Mucosa of descending colon (tissue), 3 donors: ENCODE measurements at regions not wholly inside any gene's neighbourhood (a gene's known extent, or its start where the extent isn't known, plus 50 kb on each side); places are given as distances from the start of the nearest gene placed in this dataset.

Experiments used
- ATAC-seq: fragments of 200-7000 bp; cut with Tn5 transposase; one replicate; pipeline ENCODE4 v1.9.1; 2020; ENCODE audit warnings: mild to moderate bottlenecking, moderate library complexity
- DNase-seq, 3 donors: peaks; one replicate each; pipeline ENCODE4 v3.0.0-alpha.2; 2020
- H3K36me3 ChIP-seq: fragments of 200-600 bp; one replicate; pipeline ENCODE4 v1.8.0; 2021; ENCODE audit warnings: low read depth, mild to moderate bottlenecking
- H3K4me1 ChIP-seq: fragments of 200-600 bp; one replicate; pipeline ENCODE4 v1.8.0; 2021; ENCODE audit warnings: low read depth, mild to moderate bottlenecking
- H3K4me3 ChIP-seq: fragments of 200-600 bp; one replicate; pipeline ENCODE4 v1.8.0; 2021; ENCODE audit warnings: mild to moderate bottlenecking
- H3K9me3 ChIP-seq: fragments of 200-600 bp; one replicate; pipeline ENCODE4 v1.8.0; 2021; ENCODE audit warnings: mild to moderate bottlenecking
- intact Hi-C, 2 donors: fragments of 100-400 bp; cut with DNase I in 1 of 2; cut with micrococcal nuclease in 1 of 2; formaldehyde crosslinking; loops; one replicate each; pipeline versions ENCODE4 v1.11.0 to v1.11.1; 2022; cut with DNase I, micrococcal nuclease
- TF ChIP-seq, protein P1 (sequence below): fragments of 200-600 bp; IDR thresholded peaks from one replicate; pipeline ENCODE4 v1.8.0; 2022; ENCODE audit warnings: antibody characterized with exemption, mild to moderate bottlenecking
- donor health status: DM: no; HTN: no; CAD: no; lungs with moderate emphysema.
- donor health status: DM: no; HTN: no; CAD: no.
- donor health status: DM: no; HTN: yes; CAD: no.

DNA sequence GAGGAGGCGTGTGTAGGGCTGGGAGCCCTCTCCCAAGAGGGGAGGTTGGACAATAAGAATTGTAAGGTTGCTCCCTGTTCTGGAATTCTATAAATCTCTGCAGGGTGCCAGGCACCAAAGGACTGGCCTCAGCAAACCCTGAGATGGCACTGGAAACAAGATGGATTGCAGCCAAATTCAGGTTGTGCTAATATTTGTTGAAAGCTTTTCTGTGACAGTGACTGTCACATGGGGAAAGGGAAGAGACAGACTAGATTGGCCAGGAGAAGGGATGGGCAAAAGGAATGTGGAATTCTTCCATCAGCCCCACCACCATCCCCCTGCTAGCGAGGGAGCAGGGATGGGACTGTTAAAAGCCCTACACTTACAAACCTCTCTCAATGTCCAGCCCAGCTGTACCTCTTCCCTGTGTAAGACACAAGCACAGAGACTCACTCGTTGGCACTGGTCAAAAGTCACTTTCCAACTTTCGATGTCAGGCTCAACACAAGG, 62.4 kb downstream of the SOX9 start:
- Histone ChIP-seq H3K9me3 (no peaks in the 10 kb centered on the region), H3K4me1 (no peaks in the 10 kb centered on the region), H3K36me3 (no peaks in the 10 kb centered on the region), H3K4me3 (no peak overlapping the region)
- ATAC-seq (no peak), DNase-seq (no peak)
- intact Hi-C loops = no loop called here
- TF ChIP-seq, protein P1, sequence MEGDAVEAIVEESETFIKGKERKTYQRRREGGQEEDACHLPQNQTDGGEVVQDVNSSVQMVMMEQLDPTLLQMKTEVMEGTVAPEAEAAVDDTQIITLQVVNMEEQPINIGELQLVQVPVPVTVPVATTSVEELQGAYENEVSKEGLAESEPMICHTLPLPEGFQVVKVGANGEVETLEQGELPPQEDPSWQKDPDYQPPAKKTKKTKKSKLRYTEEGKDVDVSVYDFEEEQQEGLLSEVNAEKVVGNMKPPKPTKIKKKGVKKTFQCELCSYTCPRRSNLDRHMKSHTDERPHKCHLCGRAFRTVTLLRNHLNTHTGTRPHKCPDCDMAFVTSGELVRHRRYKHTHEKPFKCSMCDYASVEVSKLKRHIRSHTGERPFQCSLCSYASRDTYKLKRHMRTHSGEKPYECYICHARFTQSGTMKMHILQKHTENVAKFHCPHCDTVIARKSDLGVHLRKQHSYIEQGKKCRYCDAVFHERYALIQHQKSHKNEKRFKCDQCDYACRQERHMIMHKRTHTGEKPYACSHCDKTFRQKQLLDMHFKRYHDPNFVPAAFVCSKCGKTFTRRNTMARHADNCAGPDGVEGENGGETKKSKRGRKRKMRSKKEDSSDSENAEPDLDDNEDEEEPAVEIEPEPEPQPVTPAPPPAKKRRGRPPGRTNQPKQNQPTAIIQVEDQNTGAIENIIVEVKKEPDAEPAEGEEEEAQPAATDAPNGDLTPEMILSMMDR = no peak

GRCh38 chr17:72184805-72185204, 64.0 kb downstream of the SOX9 start:
- ATAC-seq (no peak), DNase-seq (no peak)
- TF ChIP-seq, protein P1 = no peak
- Histone ChIP-seq H3K4me3 (no peak overlapping the region), H3K4me1 (no peaks in the 10 kb centered on the region), H3K9me3 (no peaks in the 10 kb centered on the region), H3K36me3 (no peaks in the 10 kb centered on the region)
- intact Hi-C loops = no loop called here

- H3K4me3 ChIP-seq = no peak overlapping the region
- no peaks in the 10 kb centered on the region for H3K4me1 ChIP-seq
- H3K36me3 ChIP-seq = no peaks in the 10 kb centered on the region
- DNase-seq (no peak), ATAC-seq (no peak)
- intact Hi-C loops = no loop called here
- no peaks in the 10 kb centered on the region for H3K9me3 ChIP-seq
- TF ChIP-seq, protein P1 = no peak
Measured at GRCh38 chr17:72185564-72185963, 64.7 kb downstream of the SOX9 start.

GRCh38 chr17:72187556-72187955, 66.7 kb downstream of the SOX9 start:
- no peaks in the 10 kb centered on the region for H3K4me1 ChIP-seq
- peak; percentile 58 to 69 (median 62) for DNase-seq
- intact Hi-C loops = no loop called here
- TF ChIP-seq, protein P1 = no peak
- peak; percentile 91 for ATAC-seq
- H3K36me3 ChIP-seq = no peaks in the 10 kb centered on the region
- H3K9me3 ChIP-seq = no peaks in the 10 kb centered on the region
- no peak overlapping the region for H3K4me3 ChIP-seq

DNA sequence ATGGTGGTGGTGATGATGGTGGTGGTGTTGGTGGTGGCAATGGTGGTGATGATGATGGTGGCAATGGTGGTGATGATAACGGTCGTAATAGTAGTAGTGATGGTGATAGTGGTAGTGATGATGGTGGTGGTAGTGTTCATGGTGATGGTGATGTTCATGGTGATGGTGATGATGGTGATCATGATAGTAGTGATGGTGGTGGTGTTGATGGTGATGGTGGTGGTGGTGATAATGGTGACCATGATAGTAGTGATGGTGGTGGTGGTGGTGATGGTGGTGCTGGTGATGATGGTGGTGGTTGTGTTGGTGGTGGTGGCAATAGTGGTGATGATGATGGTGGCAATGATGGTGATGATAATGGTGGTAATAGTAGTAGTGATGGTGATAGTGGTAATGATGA, 68.0 kb downstream of the SOX9 start:
- H3K4me1 ChIP-seq = no peaks in the 10 kb centered on the region
- no peak overlapping the region for H3K4me3 ChIP-seq
- H3K9me3 ChIP-seq = no peaks in the 10 kb centered on the region
- intact Hi-C loops = no loop called here
- TF ChIP-seq, protein P1 = no peak
- no peaks in the 10 kb centered on the region for H3K36me3 ChIP-seq
- ATAC-seq (no peak), DNase-seq (no peak)
